ENCODE measurements at regions not wholly inside any gene's neighbourhood (a gene's known extent, or its start where the extent isn't known, plus 50 kb on each side); places are given as distances from the start of the nearest gene placed in this dataset.

- ATAC-seq (ENCODE audit: low read depth) (no peak), DNase-seq (no peak)
- Histone ChIP-seq H2AK9ac (replicated peaks; ENCODE audit: low read depth, low read length, poor library complexity) (no peak overlapping the region), H3K79me1 (ENCODE audit: low read depth in 1 of 2, low read length in 2 of 2) (no peaks in the 10 kb centered on the region), H2BK120ac (ENCODE audit: low read depth, low read length) (no peak overlapping the region), H3K9me1 (ENCODE audit: insufficient read depth, low read length) (no peaks in the 10 kb centered on the region), H3K14ac (replicated peaks; ENCODE audit: low read depth, low read length) (no peak overlapping the region), H3K4me1 (ENCODE audit: control insufficient read depth, insufficient read depth, low read length) (no peaks in the 10 kb centered on the region), H3K9ac (ENCODE audit: low read depth, low read length) (no peak overlapping the region), H4K91ac (ENCODE audit: insufficient read depth, low read depth, low read length) (no peak overlapping the region), H4K8ac (ENCODE audit: low read depth in 2 of 2, low read length in 2 of 2) (no peak overlapping the region), H3K27me3 (ENCODE audit: control insufficient read depth, insufficient read depth, low read length) (no peaks in the 10 kb centered on the region), H3K56ac (ENCODE audit: extremely low read depth, insufficient read depth, low read length) (no peak overlapping the region), H2AFZ (replicated peaks; ENCODE audit: low read length, poor library complexity) (no peak overlapping the region), H3K4me3 (ENCODE audit: insufficient read depth, low read depth, low read length) (no peak overlapping the region), H3K23ac (ENCODE audit: low read depth, low read length) (no peak overlapping the region), H3K4ac (ENCODE audit: low read depth, low read length) (no peak overlapping the region), H2AK5ac (ENCODE audit: low read depth, low read length) (no peak overlapping the region), H3K18ac (ENCODE audit: low read depth, low read length) (no peak overlapping the region), H2BK5ac (ENCODE audit: low read depth, low read length, poor library complexity, severe bottlenecking) (no peak overlapping the region), H3K9me3 (ENCODE audit: control insufficient read depth, insufficient read depth, low read length) (0 out of 2 replicates have a peak, but pooled peaks cover 1% of the 10 kb centered on the region), H4K5ac (ENCODE audit: low read depth, low read length) (no peak overlapping the region), H3K27ac (ENCODE audit: insufficient read depth, low read length) (no peak overlapping the region), H2BK15ac (ENCODE audit: low read depth, low read length) (no peak overlapping the region), H2BK20ac (ENCODE audit: low read depth, low read length) (no peak overlapping the region), H4K20me1 (ENCODE audit: insufficient read depth, low read length) (no peaks in the 10 kb centered on the region), H3K36me3 (ENCODE audit: control insufficient read depth, insufficient read depth, low read length) (no peaks in the 10 kb centered on the region), H3K4me2 (ENCODE audit: low read depth, low read length) (no peak overlapping the region)
- CTCF ChIA-PET: no interaction called here
- in situ Hi-C loops (cut with MboI; ENCODE audit: low sequenced_read_pairs): no loop called here
- whole genome bisulfite sequencing, 2 experiments (ENCODE audit: extremely low coverage in 2 of 2, insufficient read length in 1 of 2): no CpG with 5 or more reads among the region's 28 CpGs
- no TSS peak for BruUV-seq (replicated peaks)
- POLR2A ChIA-PET (ENCODE audit: unreplicated experiment): no interaction called here
- intact Hi-C loops (cut with micrococcal nuclease): no loop called here
- no peak for TF ChIP-seq USF2 (IDR thresholded peaks at IDR 0.05; ENCODE audit: low read depth, low read length)
- TF ChIP-seq FOS (IDR thresholded peaks at IDR 0.05; ENCODE audit: low read depth, low read length): no peak
- no peak for TF ChIP-seq CTCF (conservative IDR thresholded peaks at IDR 0.05; ENCODE audit: low read depth, low read length)
- no peak for TF ChIP-seq CHD1 (IDR thresholded peaks at IDR 0.05; ENCODE audit: low read depth, low read length)
- TF ChIP-seq CEBPB (IDR thresholded peaks at IDR 0.05; ENCODE audit: low read depth, low read length): no peak
- no peak for TF ChIP-seq MAZ (IDR thresholded peaks at IDR 0.05; ENCODE audit: borderline replicate concordance, low read depth, low read length)
- TF ChIP-seq RAD21 (IDR thresholded peaks at IDR 0.05; ENCODE audit: low read length): no peak
- TF ChIP-seq MXI1 (IDR thresholded peaks at IDR 0.05; ENCODE audit: borderline replicate concordance, low read depth, low read length): no peak
- no peak for TF ChIP-seq RCOR1 (IDR thresholded peaks at IDR 0.05; ENCODE audit: insufficient replicate concordance, low read length)
- TF ChIP-seq POLR2A (IDR thresholded peaks at IDR 0.05; ENCODE audit: low read depth, low read length): no peak
- no peak for TF ChIP-seq SMC3 (IDR thresholded peaks at IDR 0.05; ENCODE audit: low read depth, low read length)
- TF ChIP-seq RFX5 (IDR thresholded peaks at IDR 0.05; ENCODE audit: low read depth, low read length): no peak
- TF ChIP-seq ELK1 (IDR thresholded peaks at IDR 0.05; ENCODE audit: borderline replicate concordance, low read depth, low read length): no peak
- no peak for TF ChIP-seq NFE2L2 (IDR thresholded peaks at IDR 0.05; ENCODE audit: low read depth, low read length)
- dilution Hi-C loops (cut with HindIII; ENCODE audit: low sequenced_read_pairs, unreplicated experiment): no loop called here
Measured at GRCh38 chr11:127898422-127899365, 688.7 kb downstream of the ETS1 start.
